ENCODE measurements at regions not wholly inside any gene's neighbourhood (a gene's known extent, or its start where the extent isn't known, plus 50 kb on each side); places are given as distances from the start of the nearest gene placed in this dataset.
"Not testable (repeated sequence)": the region's sequence is repeated elsewhere in the genome, so short reads cannot be mapped to it uniquely, and the experiment has no call there.

GRCh38 chr6:27138837-27139755 lies 108.4 kb upstream of the PRSS16 start:
- DNase-seq, result peak; percentile 81

GRCh38 chr6:27139756-27140579 lies 107.5 kb upstream of the PRSS16 start:
- DNase-seq, result peak; percentile 40

GRCh38 chr6:27140999-27141528 lies 106.4 kb upstream of the PRSS16 start:
- no peak for DNase-seq

- DNase-seq, result no peak
Measured at GRCh38 chr6:27141529-27142015, 105.9 kb upstream of the PRSS16 start.

- DNase-seq, result not testable (repeated sequence)
Measured at GRCh38 chr6:27143020-27143388, 104.5 kb upstream of the PRSS16 start.

- DNase-seq, result no peak
Measured at GRCh38 chr6:27143474-27144026, 104.0 kb upstream of the PRSS16 start.

GRCh38 chr6:27144740-27145079 lies 102.8 kb upstream of the PRSS16 start:
- DNase-seq, result no peak

GRCh38 chr6:27145731-27146455 lies 101.6 kb upstream of the PRSS16 start:
- DNase-seq, result peak; percentile 41

GRCh38 chr6:27146456-27146705 lies 101.1 kb upstream of the PRSS16 start:
- not testable (repeated sequence) for DNase-seq

GRCh38 chr6:27146706-27147505 lies 100.6 kb upstream of the PRSS16 start:
- DNase-seq, result peak; percentile 68

GRCh38 chr6:27148404-27148795 lies 99.1 kb upstream of the PRSS16 start:
- no peak for DNase-seq

- DNase-seq, result no peak
Measured at GRCh38 chr6:27149150-27149549, 98.4 kb upstream of the PRSS16 start.

GRCh38 chr6:27154696-27155095 lies 92.8 kb upstream of the PRSS16 start:
- no peak for DNase-seq

- no peak for DNase-seq
Measured at GRCh38 chr6:27156874-27157458, 90.5 kb upstream of the PRSS16 start.

GRCh38 chr6:27157459-27158315 lies 89.8 kb upstream of the PRSS16 start:
- DNase-seq, result no peak

GRCh38 chr6:27158316-27158643 lies 89.2 kb upstream of the PRSS16 start:
- no peak for DNase-seq

GRCh38 chr6:27159725-27160124 lies 87.8 kb upstream of the PRSS16 start:
- no peak for DNase-seq

- no peak for DNase-seq
Measured at GRCh38 chr6:27161115-27161514, 86.4 kb upstream of the PRSS16 start.

GRCh38 chr6:27161603-27161945 lies 85.9 kb upstream of the PRSS16 start:
- no peak for DNase-seq

- peak; percentile 4 for DNase-seq
Measured at GRCh38 chr6:27161946-27162603, 85.4 kb upstream of the PRSS16 start.

All from NK-92 treated with Interleukin-12 subunit alpha and Interleukin-12 subunit beta, amount 100 ng/mL, for 24 hours (cell line).